ENCODE measurements at regions not wholly inside any gene's neighbourhood (a gene's known extent, or its start where the extent isn't known, plus 50 kb on each side); places are given as distances from the start of the nearest gene placed in this dataset.

DNA sequence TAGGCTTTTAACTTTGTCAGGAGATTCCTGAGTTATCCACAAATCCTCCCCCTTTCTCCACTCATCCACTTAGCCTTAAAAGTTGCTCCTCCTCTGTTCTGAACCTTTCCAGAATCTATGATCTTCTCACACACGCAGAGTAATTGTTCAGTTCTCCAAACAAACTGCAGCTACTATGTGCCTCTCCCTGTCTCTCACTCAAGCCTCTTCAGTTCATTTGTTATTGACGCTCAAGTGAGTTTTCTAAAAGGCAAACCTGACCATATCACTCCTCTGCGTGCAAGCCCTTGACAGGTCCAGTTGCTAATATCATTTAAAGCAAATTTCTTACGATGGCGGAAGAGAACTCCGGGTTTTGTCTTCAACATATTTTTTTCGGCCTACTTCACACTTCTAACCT is 1169.7 kb upstream of the TENM4 start:
- Histone ChIP-seq H3K9me2 (ENCODE audit: low read depth, low read length) (no peaks in the 10 kb centered on the region), H4K20me1 (ENCODE audit: insufficient read depth, low read length) (no peaks in the 10 kb centered on the region), H2AFZ (ENCODE audit: low read length) (no peak overlapping the region), H3K4me1 (ENCODE audit: insufficient read depth, low read length, severe bottlenecking) (no peaks in the 10 kb centered on the region), H3K9ac (ENCODE audit: low read length) (no peak overlapping the region), H3K9me3 (ENCODE audit: low read length) (no peaks in the 10 kb centered on the region), H3K79me2 (ENCODE audit: insufficient read depth, low read length) (no peaks in the 10 kb centered on the region), H3K36me3 (ENCODE audit: insufficient read depth, low read length) (no peaks in the 10 kb centered on the region), H3K4me2 (ENCODE audit: low read length) (no peak overlapping the region), H3K27ac (ENCODE audit: low read depth, low read length, poor library complexity, severe bottlenecking) (no peak overlapping the region), H3K27me3 (ENCODE audit: insufficient read depth, low read length) (no peaks in the 10 kb centered on the region), H3F3A (ENCODE audit: insufficient read depth, low read length) (no peaks in the 10 kb centered on the region), H3K4me3 (ENCODE audit: low read depth, low read length, poor library complexity, severe bottlenecking) (no peak overlapping the region)
- TF ChIP-seq, protein P1, sequence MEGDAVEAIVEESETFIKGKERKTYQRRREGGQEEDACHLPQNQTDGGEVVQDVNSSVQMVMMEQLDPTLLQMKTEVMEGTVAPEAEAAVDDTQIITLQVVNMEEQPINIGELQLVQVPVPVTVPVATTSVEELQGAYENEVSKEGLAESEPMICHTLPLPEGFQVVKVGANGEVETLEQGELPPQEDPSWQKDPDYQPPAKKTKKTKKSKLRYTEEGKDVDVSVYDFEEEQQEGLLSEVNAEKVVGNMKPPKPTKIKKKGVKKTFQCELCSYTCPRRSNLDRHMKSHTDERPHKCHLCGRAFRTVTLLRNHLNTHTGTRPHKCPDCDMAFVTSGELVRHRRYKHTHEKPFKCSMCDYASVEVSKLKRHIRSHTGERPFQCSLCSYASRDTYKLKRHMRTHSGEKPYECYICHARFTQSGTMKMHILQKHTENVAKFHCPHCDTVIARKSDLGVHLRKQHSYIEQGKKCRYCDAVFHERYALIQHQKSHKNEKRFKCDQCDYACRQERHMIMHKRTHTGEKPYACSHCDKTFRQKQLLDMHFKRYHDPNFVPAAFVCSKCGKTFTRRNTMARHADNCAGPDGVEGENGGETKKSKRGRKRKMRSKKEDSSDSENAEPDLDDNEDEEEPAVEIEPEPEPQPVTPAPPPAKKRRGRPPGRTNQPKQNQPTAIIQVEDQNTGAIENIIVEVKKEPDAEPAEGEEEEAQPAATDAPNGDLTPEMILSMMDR (IDR thresholded peaks at IDR 0.05; ENCODE audit: low read length), result no peak
- TF ChIP-seq EZH2 (IDR thresholded peaks at IDR 0.05; ENCODE audit: borderline replicate concordance, low read length), result no peak

DNA sequence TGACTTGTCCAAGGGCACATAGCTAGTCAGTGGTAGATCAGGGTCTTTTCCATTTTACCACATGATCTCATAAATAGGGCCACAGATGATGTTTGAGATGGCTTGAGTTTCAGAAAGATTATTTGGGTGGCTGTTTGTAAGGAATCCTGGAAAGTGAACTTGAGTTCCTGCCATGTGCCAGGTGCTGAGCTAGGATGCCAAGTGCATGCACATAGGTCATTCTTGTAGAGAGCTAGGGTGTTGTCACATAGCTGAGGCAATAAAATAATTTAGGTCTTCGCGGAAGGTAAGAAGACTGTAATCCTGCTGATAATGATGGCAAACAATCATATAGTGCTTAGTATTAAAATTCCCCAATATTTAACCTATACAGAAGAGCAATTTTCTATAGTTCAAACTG is 1162.6 kb upstream of the TENM4 start:
- H3K27me3 ChIP-seq (ENCODE audit: insufficient read depth, low read length), result no peaks in the 10 kb centered on the region
- no peaks in the 10 kb centered on the region for H3K79me2 ChIP-seq (ENCODE audit: insufficient read depth, low read length)
- H3K9me2 ChIP-seq (ENCODE audit: low read depth, low read length), result no peaks in the 10 kb centered on the region
- no peaks in the 10 kb centered on the region for H3K9me3 ChIP-seq (ENCODE audit: low read length)
- H3K9ac ChIP-seq (ENCODE audit: low read length), result no peak overlapping the region
- H3K36me3 ChIP-seq (ENCODE audit: insufficient read depth, low read length), result no peaks in the 10 kb centered on the region
- no peaks in the 10 kb centered on the region for H4K20me1 ChIP-seq (ENCODE audit: insufficient read depth, low read length)
- no peaks in the 10 kb centered on the region for H3K4me1 ChIP-seq (ENCODE audit: insufficient read depth, low read length, severe bottlenecking)
- no peak overlapping the region for H2AFZ ChIP-seq (ENCODE audit: low read length)
- H3K4me3 ChIP-seq (ENCODE audit: low read depth, low read length, poor library complexity, severe bottlenecking), result no peak overlapping the region
- no peak overlapping the region for H3K27ac ChIP-seq (ENCODE audit: low read depth, low read length, poor library complexity, severe bottlenecking)
- H3F3A ChIP-seq (ENCODE audit: insufficient read depth, low read length), result no peaks in the 10 kb centered on the region
- H3K4me2 ChIP-seq (ENCODE audit: low read length), result no peak overlapping the region
- TF ChIP-seq EZH2 (IDR thresholded peaks at IDR 0.05; ENCODE audit: borderline replicate concordance, low read length), result no peak
- TF ChIP-seq, protein P1 (IDR thresholded peaks at IDR 0.05; ENCODE audit: low read length), result no peak

DNA sequence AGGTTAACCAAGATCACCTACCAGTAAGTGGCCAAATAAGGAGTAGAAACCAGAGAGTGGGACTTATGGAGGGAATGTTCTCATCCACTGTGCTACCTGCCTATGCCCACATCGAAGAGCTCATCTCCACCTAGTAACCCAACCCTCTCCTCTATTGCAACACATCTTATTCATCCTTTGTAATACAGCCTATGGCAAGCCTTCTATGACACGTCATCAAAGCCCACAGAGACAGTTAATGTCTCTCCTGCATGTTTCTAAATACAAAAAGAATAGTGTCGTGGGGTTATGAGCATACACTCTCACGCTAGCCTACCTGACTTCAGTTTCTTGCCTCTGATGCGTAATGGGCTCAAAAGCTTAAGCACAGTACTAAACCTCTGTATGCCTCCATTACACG is 1158.1 kb upstream of the TENM4 start:
- Histone ChIP-seq H3K9me2 (ENCODE audit: low read depth, low read length) (no peaks in the 10 kb centered on the region), H3F3A (ENCODE audit: insufficient read depth, low read length) (no peaks in the 10 kb centered on the region), H3K79me2 (ENCODE audit: insufficient read depth, low read length) (no peaks in the 10 kb centered on the region), H3K4me3 (ENCODE audit: low read depth, low read length, poor library complexity, severe bottlenecking) (no peak overlapping the region), H3K9me3 (ENCODE audit: low read length) (no peaks in the 10 kb centered on the region), H3K4me1 (ENCODE audit: insufficient read depth, low read length, severe bottlenecking) (no peaks in the 10 kb centered on the region), H4K20me1 (ENCODE audit: insufficient read depth, low read length) (no peaks in the 10 kb centered on the region), H3K27me3 (ENCODE audit: insufficient read depth, low read length) (no peaks in the 10 kb centered on the region), H3K9ac (ENCODE audit: low read length) (no peak overlapping the region), H3K4me2 (ENCODE audit: low read length) (no peak overlapping the region), H3K27ac (ENCODE audit: low read depth, low read length, poor library complexity, severe bottlenecking) (no peak overlapping the region), H3K36me3 (ENCODE audit: insufficient read depth, low read length) (no peaks in the 10 kb centered on the region), H2AFZ (ENCODE audit: low read length) (no peak overlapping the region)
- TF ChIP-seq, protein P1 (IDR thresholded peaks at IDR 0.05; ENCODE audit: low read length), result no peak
- no peak for TF ChIP-seq EZH2 (IDR thresholded peaks at IDR 0.05; ENCODE audit: borderline replicate concordance, low read length)

Data from OCI-LY1 (cell line).